ENCODE measurements at regions not wholly inside any gene's neighbourhood (a gene's known extent, or its start where the extent isn't known, plus 50 kb on each side); places are given as distances from the start of the nearest gene placed in this dataset.

DNA sequence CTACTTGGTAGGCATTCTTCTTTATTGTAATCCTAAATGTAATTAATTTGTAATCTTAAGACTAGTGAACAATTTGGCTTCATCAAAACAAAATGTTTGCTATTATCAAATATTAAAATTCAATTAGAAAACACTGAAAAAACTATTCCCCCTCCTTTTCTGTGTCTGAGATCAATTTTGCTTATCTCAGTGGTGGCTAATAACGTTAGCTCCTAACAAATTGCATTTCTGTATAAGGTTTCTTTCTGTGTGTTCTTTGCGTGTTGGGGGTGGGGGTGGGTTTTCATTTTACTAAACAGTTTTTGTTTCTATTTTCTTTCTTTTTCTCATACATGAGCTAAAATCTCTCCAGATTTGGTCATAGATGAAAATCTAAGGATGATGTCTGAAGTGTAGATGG is 54.0 kb upstream of the EYA4 start:
- no peaks in the 10 kb centered on the region for H3K9me1 ChIP-seq (ENCODE audit: insufficient read depth, low read length)
- H2AK5ac ChIP-seq (ENCODE audit: low read depth, low read length) = no peak overlapping the region
- H4K91ac ChIP-seq (ENCODE audit: insufficient read depth, low read depth, low read length) = no peak overlapping the region
- H3K36me3 ChIP-seq (ENCODE audit: control insufficient read depth, insufficient read depth, low read length) = no peaks in the 10 kb centered on the region
- no peak for TF ChIP-seq MAFK (IDR thresholded peaks at IDR 0.05; ENCODE audit: low read depth, low read length)
- no peak for TF ChIP-seq RFX5 (IDR thresholded peaks at IDR 0.05; ENCODE audit: low read depth, low read length)
- TF ChIP-seq CTCF (conservative IDR thresholded peaks at IDR 0.05; ENCODE audit: low read depth, low read length) = no peak
- TF ChIP-seq USF2 (IDR thresholded peaks at IDR 0.05; ENCODE audit: low read depth, low read length) = no peak
- no peak for TF ChIP-seq SMC3 (IDR thresholded peaks at IDR 0.05; ENCODE audit: low read depth, low read length)
- TF ChIP-seq CHD1 (IDR thresholded peaks at IDR 0.05; ENCODE audit: low read depth, low read length) = no peak
- TF ChIP-seq MAZ (IDR thresholded peaks at IDR 0.05; ENCODE audit: borderline replicate concordance, low read depth, low read length) = no peak
- no peak for TF ChIP-seq NFE2L2 (IDR thresholded peaks at IDR 0.05; ENCODE audit: low read depth, low read length)
- no peak for TF ChIP-seq CEBPB (IDR thresholded peaks at IDR 0.05; ENCODE audit: low read depth, low read length)
- no peak overlapping the region for H4K8ac ChIP-seq (ENCODE audit: low read depth in 2 of 2, low read length in 2 of 2)
- WGBS, 2 experiments (ENCODE audit: extremely low coverage in 2 of 2, insufficient read length in 1 of 2) = no CpG with 5 or more reads among the region's 2 CpGs
- H2AFZ ChIP-seq (replicated peaks; ENCODE audit: low read length, poor library complexity) = no peak overlapping the region
- no peak overlapping the region for H2AK9ac ChIP-seq (replicated peaks; ENCODE audit: low read depth, low read length, poor library complexity)
- no peak overlapping the region for H3K27ac ChIP-seq (ENCODE audit: insufficient read depth, low read length)
- H3K79me1 ChIP-seq (ENCODE audit: low read depth in 1 of 2, low read length in 2 of 2) = no peaks in the 10 kb centered on the region
- no peak overlapping the region for H3K4me2 ChIP-seq (ENCODE audit: low read depth, low read length)
- DNase-seq (no peak), ATAC-seq (ENCODE audit: low read depth) (no peak)
- no peaks in the 10 kb centered on the region for H3K9me3 ChIP-seq (ENCODE audit: control insufficient read depth, insufficient read depth, low read length)
- no peak overlapping the region for H2BK15ac ChIP-seq (ENCODE audit: low read depth, low read length)
- no peak overlapping the region for H3K23ac ChIP-seq (ENCODE audit: low read depth, low read length)
- H3K9ac ChIP-seq (ENCODE audit: low read depth, low read length) = no peak overlapping the region
- H4K20me1 ChIP-seq (ENCODE audit: insufficient read depth, low read length) = no peaks in the 10 kb centered on the region
- no peak overlapping the region for H3K56ac ChIP-seq (ENCODE audit: extremely low read depth, insufficient read depth, low read length)
- no peak overlapping the region for H2BK20ac ChIP-seq (ENCODE audit: low read depth, low read length)
- dilution Hi-C loops (cut with HindIII; ENCODE audit: low sequenced_read_pairs, unreplicated experiment) = no loop called here
- no peak overlapping the region for H2BK120ac ChIP-seq (ENCODE audit: low read depth, low read length)
- H2BK5ac ChIP-seq (ENCODE audit: low read depth, low read length, poor library complexity, severe bottlenecking) = no peak overlapping the region
- intact Hi-C loops (cut with micrococcal nuclease) = loop anchor here (10.0 kb wide), 1 partner anchor 728 kb away; no protein-coding TSS in a partner anchor
- CTCF ChIA-PET = interaction anchor here (0.7 kb wide), 1 partner anchor 134 kb away, joined by 7 read pairs; no protein-coding TSS in a partner anchor
- POLR2A ChIA-PET (ENCODE audit: unreplicated experiment) = no interaction called here
- no peak overlapping the region for H3K4ac ChIP-seq (ENCODE audit: low read depth, low read length)
- H4K5ac ChIP-seq (ENCODE audit: low read depth, low read length) = no peak overlapping the region
- H3K18ac ChIP-seq (ENCODE audit: low read depth, low read length) = no peak overlapping the region
- in situ Hi-C loops (cut with MboI; ENCODE audit: low sequenced_read_pairs) = loop anchor here (10.0 to 25.0 kb wide), 2 partner anchors 368 to 725 kb away; no protein-coding TSS in a partner anchor
- BruUV-seq (replicated peaks) = no TSS peak
- H3K4me1 ChIP-seq (ENCODE audit: control insufficient read depth, insufficient read depth, low read length) = peaks cover 2% of the 10 kb centered on the region; the same call in 1 of the 2 replicates
- H3K4me3 ChIP-seq (ENCODE audit: insufficient read depth, low read depth, low read length) = no peak overlapping the region
- no peak overlapping the region for H3K14ac ChIP-seq (replicated peaks; ENCODE audit: low read depth, low read length)
- no peaks in the 10 kb centered on the region for H3K27me3 ChIP-seq (ENCODE audit: control insufficient read depth, insufficient read depth, low read length)

Measured in IMR-90 (cell line).